Transverse colon (tissue), 4 donors: ENCODE measurements at regions not wholly inside any gene's neighbourhood (a gene's known extent, or its start where the extent isn't known, plus 50 kb on each side); places are given as distances from the start of the nearest gene placed in this dataset.
"Not testable (repeated sequence)": the region's sequence is repeated elsewhere in the genome, so short reads cannot be mapped to it uniquely, and the experiment has no call there.

ENCODE experiments used
- DNase-seq: peaks from one replicate; pipeline ENCODE4 v3.0.0-alpha.2; 2019
- H3K27ac ChIP-seq, 4 donors: fragments of 200-600 bp; sonication (generic); 2 replicates each; pipeline ENCODE4 v1.5.1; 2016 to 2018; ENCODE audit warnings: inconsistent platforms in 4 of 4
- H3K27me3 ChIP-seq: fragments of 200-600 bp; sonication (generic); 2 replicates; pipeline ENCODE4 v1.5.1; 2017; ENCODE audit warnings: inconsistent platforms
- H3K36me3 ChIP-seq, 4 donors: fragments of 200-600 bp; sonication (generic); 2 replicates each; pipeline ENCODE4 v1.5.1; 2017 to 2019; ENCODE audit warnings: inconsistent platforms in 4 of 4
- H3K4me1 ChIP-seq, 4 donors: fragments of 200-600 bp; sonication (generic); 2 replicates each; pipeline ENCODE4 v1.5.1; 2017 to 2020; ENCODE audit warnings: inconsistent platforms in 4 of 4
- H3K4me3 ChIP-seq, 4 donors: fragments of 200-600 bp; sonication (generic); 1 replicate in 1 of 4; 2 replicates in 3 of 4; pipeline versions ENCODE4 v1.5.1 to v1.6.1; 2017 to 2019; ENCODE audit warnings: inconsistent platforms in 4 of 4
- H3K9me3 ChIP-seq, 2 donors: fragments of 200-600 bp; sonication (generic); 2 replicates each; pipeline ENCODE4 v1.5.1; 2017 to 2019; ENCODE audit warnings: inconsistent platforms in 2 of 2
- EP300 ChIP-seq: sonication (generic); formaldehyde crosslinking; IDR thresholded peaks from one replicate; pipeline ENCODE4 v1.6.1; 2017; ENCODE audit warnings: antibody characterized with exemption, low read depth
- POLR2A ChIP-seq: fragments of 450-650 bp; IDR thresholded peaks from one replicate; pipeline ENCODE4 v1.6.1; 2016; ENCODE audit warnings: antibody characterized with exemption, mild to moderate bottlenecking, moderate library complexity
- POLR2AphosphoS5 ChIP-seq, 3 donors: sonication (generic); formaldehyde crosslinking; IDR thresholded peaks; one replicate each; pipeline ENCODE4 v1.6.1; 2016; ENCODE audit warnings: antibody characterized with exemption in 3 of 3
- WGBS, 2 donors: methylation state at CpG; one replicate each; pipeline ENCODE4 v1.1.5; 2018; ENCODE audit warnings: low coverage in 1 of 2; 5-methylcytosine and 5-hydroxymethylcytosine counted together
- in situ Hi-C, 4 donors: fragments of 200-750 bp; cut with MboI; loops; one replicate each; pipeline versions ENCODE4 v1.15.0 to v1.15.1; 2017; ENCODE audit warnings: low sequenced_read_pairs in 3 of 4, low pct_ligation_motif_present in 1 of 4, low pct_unique_long_range_greater_than_20kb in 1 of 4
- intact Hi-C: fragments of 100-400 bp; cut with DNase I; formaldehyde crosslinking; loops from one replicate; pipeline ENCODE4 v1.15.1; 2023; ENCODE audit warnings: low total_unique reads
- TF ChIP-seq, protein P1 (sequence below), 5 experiments: fragments of 200-600 bp in 3 of 5; fragments of 450-650 bp in 2 of 5; sonication (generic) in 3 of 5; IDR thresholded peaks; 1 replicate in 2 of 5; 2 replicates in 3 of 5; pipeline ENCODE4 v1.5.1; 2016 to 2017; ENCODE audit warnings: antibody characterized with exemption in 5 of 5, inconsistent platforms in 3 of 5, mild to moderate bottlenecking in 2 of 5, moderate library complexity in 1 of 5

DNA sequence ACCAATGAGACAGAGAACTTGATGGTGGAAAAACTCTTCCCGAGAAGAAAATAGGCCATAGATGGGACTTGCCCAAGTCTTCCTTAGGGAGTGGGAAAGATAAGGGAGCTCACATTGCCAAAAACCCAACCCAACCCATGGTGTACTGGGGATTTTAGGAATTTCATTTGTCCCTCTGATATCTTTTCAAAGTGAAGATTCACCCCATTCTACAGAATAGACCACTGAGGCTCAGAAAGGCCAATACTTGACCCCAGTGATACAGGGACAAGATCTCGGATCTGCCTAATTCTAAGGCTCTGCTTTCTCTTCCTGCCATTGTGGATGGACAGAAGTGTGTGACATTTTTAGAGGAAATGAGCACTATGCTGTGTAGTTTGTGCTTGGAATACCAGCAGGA, 159.0 kb downstream of the MYCN start:
- no peak for DNase-seq
- no peaks in the 10 kb centered on the region for H3K9me3 ChIP-seq
- TF ChIP-seq, protein P1, sequence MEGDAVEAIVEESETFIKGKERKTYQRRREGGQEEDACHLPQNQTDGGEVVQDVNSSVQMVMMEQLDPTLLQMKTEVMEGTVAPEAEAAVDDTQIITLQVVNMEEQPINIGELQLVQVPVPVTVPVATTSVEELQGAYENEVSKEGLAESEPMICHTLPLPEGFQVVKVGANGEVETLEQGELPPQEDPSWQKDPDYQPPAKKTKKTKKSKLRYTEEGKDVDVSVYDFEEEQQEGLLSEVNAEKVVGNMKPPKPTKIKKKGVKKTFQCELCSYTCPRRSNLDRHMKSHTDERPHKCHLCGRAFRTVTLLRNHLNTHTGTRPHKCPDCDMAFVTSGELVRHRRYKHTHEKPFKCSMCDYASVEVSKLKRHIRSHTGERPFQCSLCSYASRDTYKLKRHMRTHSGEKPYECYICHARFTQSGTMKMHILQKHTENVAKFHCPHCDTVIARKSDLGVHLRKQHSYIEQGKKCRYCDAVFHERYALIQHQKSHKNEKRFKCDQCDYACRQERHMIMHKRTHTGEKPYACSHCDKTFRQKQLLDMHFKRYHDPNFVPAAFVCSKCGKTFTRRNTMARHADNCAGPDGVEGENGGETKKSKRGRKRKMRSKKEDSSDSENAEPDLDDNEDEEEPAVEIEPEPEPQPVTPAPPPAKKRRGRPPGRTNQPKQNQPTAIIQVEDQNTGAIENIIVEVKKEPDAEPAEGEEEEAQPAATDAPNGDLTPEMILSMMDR (IDR thresholded peaks at IDR 0.05) = no peak
- TF ChIP-seq EP300 = no peak
- no peak for TF ChIP-seq POLR2A
- H3K36me3 ChIP-seq = no peaks in the 10 kb centered on the region
- no peak overlapping the region for H3K27ac ChIP-seq
- WGBS, 2 donors = 73 to 93% methylated on average over 2 of the region's 2 CpGs
- in situ Hi-C loops (no loop called here), intact Hi-C loops (no loop called here)
- peaks cover 0 to 29% (median 18%) of the 10 kb centered on the region in 4 donors for H3K4me1 ChIP-seq
- no peaks in the 10 kb centered on the region for H3K27me3 ChIP-seq
- no peak overlapping the region for H3K4me3 ChIP-seq

DNA sequence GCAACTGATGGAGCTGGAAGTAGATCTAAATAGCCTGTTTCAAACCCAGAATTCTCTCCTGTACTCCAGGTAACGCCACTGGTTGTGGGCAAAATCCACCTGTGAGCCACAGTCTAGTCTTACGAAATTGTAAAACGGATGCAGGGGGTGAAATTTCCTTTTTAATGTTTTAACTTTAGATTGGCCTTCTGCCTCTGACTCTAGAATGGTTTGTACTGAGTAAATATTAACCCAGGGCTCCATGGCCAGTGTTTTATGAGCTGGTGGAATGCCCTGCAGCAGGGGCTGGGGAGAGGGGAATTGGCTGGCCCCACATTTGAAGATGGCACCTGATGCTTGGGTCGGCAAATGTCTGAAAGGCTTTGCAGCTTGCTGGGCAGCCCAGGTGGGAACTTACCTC, 156.6 kb downstream of the MYCN start:
- TF ChIP-seq POLR2A (no peak), POLR2AphosphoS5 (IDR thresholded peaks at IDR 0.05) (no peak), EP300 (no peak)
- TF ChIP-seq, protein P1 (IDR thresholded peaks at IDR 0.05) = no peak
- Histone ChIP-seq H3K9me3 (no peaks in the 10 kb centered on the region), H3K27me3 (no peaks in the 10 kb centered on the region), H3K27ac (no peak overlapping the region), H3K4me3 (no peak overlapping the region), H3K36me3 (no peaks in the 10 kb centered on the region), H3K4me1 (peaks cover 0 to 20% (median 10%) of the 10 kb centered on the region in 4 donors)
- 45 to 47% methylated on average over 3 to 4 of the region's 4 CpGs for WGBS, 2 donors
- intact Hi-C loops (no loop called here), in situ Hi-C loops (no loop called here)
- no peak for DNase-seq

DNA sequence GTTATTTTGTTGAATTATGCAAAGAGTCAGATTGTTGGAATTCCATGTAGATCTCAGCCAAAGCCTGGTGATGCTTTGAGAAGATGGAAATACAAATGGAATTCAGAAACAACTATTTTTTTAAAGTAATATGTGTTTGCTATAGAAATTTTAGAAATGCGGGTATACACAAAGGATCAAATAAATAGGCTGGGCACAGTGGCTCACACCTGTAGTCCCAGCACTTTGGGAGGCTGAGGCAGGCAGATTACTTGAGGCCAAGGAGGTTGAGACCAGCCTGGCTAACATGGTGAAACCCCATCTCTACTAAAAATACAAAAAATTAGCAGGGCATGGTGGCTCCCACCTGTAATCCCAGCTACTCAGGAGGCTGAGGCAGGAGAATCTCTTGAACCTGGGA, 155.1 kb downstream of the MYCN start:
- H3K36me3 ChIP-seq, in situ Hi-C loops, DNase-seq, H3K27me3 ChIP-seq, H3K27ac ChIP-seq, H3K4me3 ChIP-seq, intact Hi-C loops, H3K9me3 ChIP-seq: not testable (repeated sequence)
- peaks cover 0 to 20% (median 10%) of the 10 kb centered on the region in 4 donors for H3K4me1 ChIP-seq
- WGBS, 2 donors = 0 to 31% methylated on average over 1 of the region's 1 CpG

DNA sequence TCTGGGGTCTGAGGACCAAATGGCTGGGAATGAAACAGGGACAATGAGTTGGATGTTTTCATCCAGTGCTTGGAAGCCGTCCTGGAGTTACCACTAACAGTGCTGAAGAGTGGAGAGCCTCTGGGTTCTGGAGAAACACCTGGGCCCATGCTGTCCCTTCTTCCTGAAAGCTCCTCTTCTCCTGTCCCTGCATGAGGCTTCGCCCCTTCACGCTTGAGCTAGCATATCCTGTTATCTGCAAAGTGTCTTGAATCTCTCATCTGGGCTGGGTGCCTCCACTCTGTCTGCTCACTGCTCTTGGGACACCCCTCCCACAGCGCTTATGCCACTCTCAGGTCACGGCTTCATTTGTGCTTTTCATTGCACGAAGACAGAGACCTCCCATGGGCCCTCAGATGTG, 154.5 kb downstream of the MYCN start:
- DNase-seq = no peak
- TF ChIP-seq EP300 (no peak), POLR2AphosphoS5 (IDR thresholded peaks at IDR 0.05) (no peak), POLR2A (no peak)
- TF ChIP-seq, protein P1 (IDR thresholded peaks at IDR 0.05) = no peak
- intact Hi-C loops = no loop called here

More for the DNA sequence above, 154.5 kb downstream of the MYCN start:
- no peaks in the 10 kb centered on the region for H3K9me3 ChIP-seq
- no peaks in the 10 kb centered on the region for H3K27me3 ChIP-seq
- H3K4me3 ChIP-seq = no peak overlapping the region
- 87 to 100% methylated on average over 3 to 6 of the region's 6 CpGs for WGBS, 2 donors
- H3K36me3 ChIP-seq = no peaks in the 10 kb centered on the region
- H3K4me1 ChIP-seq = peaks cover 0 to 20% (median 10%) of the 10 kb centered on the region in 4 donors
- no peak overlapping the region for H3K27ac ChIP-seq
- in situ Hi-C loops = no loop called here
